WTC11 (cell line): ENCODE measurements at regions not wholly inside any gene's neighbourhood (a gene's known extent, or its start where the extent isn't known, plus 50 kb on each side); places are given as distances from the start of the nearest gene placed in this dataset.

Source experiments
- ATAC-seq: fragments of 200-7000 bp; cut with Tn5 transposase; 2 replicates; pipeline ENCODE4 v1.10.0; 2021; ENCODE audit warnings: mild to moderate bottlenecking, moderate library complexity
- CTCF ChIA-PET: fragments of 300-600 bp; sonication (Branson Sonifier 250); formaldehyde crosslinking; loops from one replicate; lab custom pipeline; 2021; ENCODE audit warnings: antibody characterized with exemption; lab: Charles Lee
- POLR2A ChIA-PET: fragments of 350-600 bp; sonication (Branson Sonifier 250); formaldehyde crosslinking; loops from one replicate; lab custom pipeline; 2021; ENCODE audit warnings: antibody characterized with exemption; lab: Charles Lee
- DNase-seq: peaks from one replicate; pipeline ENCODE4 v3.0.0; 2021; ENCODE audit warnings: low spot score
- H3K27ac Mint-ChIP-seq: 2 replicates; pipeline ENCODE4 v1.8.0; 2021; ENCODE audit warnings: mixed read lengths
- H3K27me3 Mint-ChIP-seq: 2 replicates; pipeline ENCODE4 v1.8.0; 2021; ENCODE audit warnings: low read depth, mild to moderate bottlenecking, moderate library complexity, mixed read lengths
- H3K36me3 Mint-ChIP-seq: 2 replicates; pipeline ENCODE4 v1.8.0; 2021; ENCODE audit warnings: mixed read lengths
- H3K4me1 Mint-ChIP-seq: 2 replicates; pipeline ENCODE4 v1.8.0; 2022; ENCODE audit warnings: mixed read lengths
- H3K4me3 Mint-ChIP-seq: 2 replicates; pipeline ENCODE4 v1.8.0; 2021; ENCODE audit warnings: mild to moderate bottlenecking, moderate library complexity, mixed read lengths
- H3K9me3 Mint-ChIP-seq: 2 replicates; pipeline ENCODE4 v1.8.0; 2021; ENCODE audit warnings: mixed read lengths
- E2F1 ChIP-seq: sonication (generic); formaldehyde crosslinking; IDR thresholded peaks from 2 replicates; pipeline ENCODE4 v1.8.0; 2022; ENCODE audit warnings: mild to moderate bottlenecking, missing genetic modification reagents
- ELF4 ChIP-seq: sonication (generic); formaldehyde crosslinking; IDR thresholded peaks from 2 replicates; pipeline ENCODE4 v1.8.1; 2022; ENCODE audit warnings: low read depth, mild to moderate bottlenecking, moderate library complexity, missing genetic modification reagents
- ERG ChIP-seq: fragments of 250-450 bp; sonication (Bioruptor Pico); IDR thresholded peaks from 2 replicates; pipeline ENCODE4 v1.8.0; 2021; ENCODE audit warnings: mild to moderate bottlenecking
- FOXP1 ChIP-seq: sonication (generic); formaldehyde crosslinking; IDR thresholded peaks from 2 replicates; pipeline ENCODE4 v1.8.0; 2022; ENCODE audit warnings: missing genetic modification reagents, mild to moderate bottlenecking, moderate library complexity, borderline replicate concordance
- GABPB1 ChIP-seq: sonication (generic); formaldehyde crosslinking; IDR thresholded peaks from 2 replicates; pipeline ENCODE4 v1.8.1; 2023; ENCODE audit warnings: mild to moderate bottlenecking, missing genetic modification reagents
- GRHL2 ChIP-seq: fragments of 250-450 bp; sonication (Bioruptor Pico); IDR thresholded peaks from 2 replicates; pipeline ENCODE4 v1.8.0; 2022; ENCODE audit warnings: mild to moderate bottlenecking, moderate library complexity; ENCODE audit not compliant: insufficient replicate concordance, severe bottlenecking
- HMGXB4 ChIP-seq: sonication (generic); formaldehyde crosslinking; IDR thresholded peaks from 2 replicates; pipeline ENCODE4 v1.8.1; 2023; ENCODE audit warnings: mild to moderate bottlenecking, moderate library complexity, missing genetic modification reagents
- MLX ChIP-seq: sonication (generic); formaldehyde crosslinking; IDR thresholded peaks from 2 replicates; pipeline ENCODE4 v1.8.1; 2023; ENCODE audit warnings: mild to moderate bottlenecking, missing genetic modification reagents, moderate library complexity
- PREB ChIP-seq: sonication (generic); formaldehyde crosslinking; IDR thresholded peaks from 2 replicates; pipeline ENCODE4 v1.8.1; 2022; ENCODE audit warnings: mild to moderate bottlenecking, missing genetic modification reagents, moderate library complexity, borderline replicate concordance
- RELA ChIP-seq: sonication (generic); formaldehyde crosslinking; IDR thresholded peaks from 2 replicates; pipeline ENCODE4 v1.8.1; 2022; ENCODE audit warnings: missing genetic modification reagents, mild to moderate bottlenecking, borderline replicate concordance
- SOX15 ChIP-seq: fragments of 250-450 bp; sonication (Bioruptor Pico); IDR thresholded peaks from 2 replicates; pipeline ENCODE4 v1.9.0; 2021; ENCODE audit warnings: mild to moderate bottlenecking
- ZBTB43 ChIP-seq: sonication (generic); formaldehyde crosslinking; IDR thresholded peaks from 2 replicates; pipeline ENCODE4 v1.8.1; 2023; ENCODE audit warnings: mild to moderate bottlenecking, missing genetic modification reagents
- ZMAT4 ChIP-seq: fragments of 250-450 bp; sonication (Bioruptor Pico); IDR thresholded peaks from 2 replicates; pipeline ENCODE4 v1.9.0; 2021; ENCODE audit warnings: mild to moderate bottlenecking
- ZNF219 ChIP-seq: sonication (generic); formaldehyde crosslinking; IDR thresholded peaks from 2 replicates; pipeline ENCODE4 v1.8.0; 2023; ENCODE audit warnings: missing genetic modification reagents, mild to moderate bottlenecking, borderline replicate concordance
- ZNF423 ChIP-seq: fragments of 250-450 bp; sonication (Bioruptor Pico); IDR thresholded peaks from 2 replicates; pipeline ENCODE4 v2.1.2; 2022; ENCODE audit warnings: mild to moderate bottlenecking, moderate library complexity
- ZNF512 ChIP-seq: sonication (generic); formaldehyde crosslinking; IDR thresholded peaks from 2 replicates; pipeline ENCODE4 v1.8.1; 2022; ENCODE audit warnings: missing genetic modification reagents, borderline replicate concordance
- ZSCAN18 ChIP-seq: fragments of 250-450 bp; sonication (Bioruptor Pico); IDR thresholded peaks from 2 replicates; pipeline ENCODE4 v2.1.2; 2022; ENCODE audit warnings: mild to moderate bottlenecking, moderate library complexity

GRCh38 chr14:65986041-65986440 is 500.1 kb upstream of the CCDC196 start:
- no peak for ATAC-seq
- CTCF ChIA-PET, result no interaction called here

GRCh38 chr14:65989981-65990380 is 496.2 kb upstream of the CCDC196 start:
- H3K4me3 Mint-ChIP-seq, result no peak overlapping the region
- ChIA-PET POLR2A (interaction anchor here (0.6 kb wide), 1 partner anchor 1723 kb away, joined by 3 read pairs; no protein-coding TSS in a partner anchor), CTCF (no interaction called here)
- peaks cover 20% of the 10 kb centered on the region for H3K9me3 Mint-ChIP-seq
- ATAC-seq, result no peak
- no peaks in the 10 kb centered on the region for H3K36me3 Mint-ChIP-seq
- DNase-seq, result no peak
- H3K27me3 Mint-ChIP-seq, result no peaks in the 10 kb centered on the region
- peaks cover 17% of the 10 kb centered on the region for H3K4me1 Mint-ChIP-seq
- H3K27ac Mint-ChIP-seq, result no peak overlapping the region
- no peak for TF ChIP-seq ZNF512 (CRISPR knock-in tag)
- no peak for TF ChIP-seq RELA (CRISPR knock-in tag)
- no peak for TF ChIP-seq ZNF423
- no peak for TF ChIP-seq GABPB1
- no peak for TF ChIP-seq E2F1 (CRISPR knock-in tag)
- no peak for TF ChIP-seq PREB (CRISPR knock-in tag)

More at GRCh38 chr14:65986041-65986440, 500.1 kb upstream of the CCDC196 start:
- POLR2A ChIA-PET, result no interaction called here
- TF ChIP-seq MLX (CRISPR knock-in tag) (no peak), ELF4 (no peak), ZNF219 (CRISPR knock-in tag) (no peak)
- TF ChIP-seq, all 79 proteins: peak for 0
- Mint-ChIP-seq H3K4me3 (no peak overlapping the region), H3K4me1 (0 out of 2 replicates have a peak, but pooled peaks cover 4% of the 10 kb centered on the region), H3K9me3 (peaks cover 22% of the 10 kb centered on the region), H3K36me3 (no peaks in the 10 kb centered on the region), H3K27ac (no peak overlapping the region), H3K27me3 (no peaks in the 10 kb centered on the region)
- DNase-seq, result no peak

- no peaks in the 10 kb centered on the region for H3K27me3 Mint-ChIP-seq
- CTCF ChIA-PET, result no interaction called here
- H3K27ac Mint-ChIP-seq, result no peak overlapping the region
- DNase-seq (no peak), ATAC-seq (no peak)
- H3K9me3 Mint-ChIP-seq, result peaks cover 22% of the 10 kb centered on the region
- POLR2A ChIA-PET, result no interaction called here
- H3K4me3 Mint-ChIP-seq, result no peak overlapping the region
- peaks cover 7% of the 10 kb centered on the region; the same call in 1 of the 2 replicates for H3K36me3 Mint-ChIP-seq
- peaks cover 17% of the 10 kb centered on the region for H3K4me1 Mint-ChIP-seq
- TF ChIP-seq ZMAT4 (CRISPR knock-in tag), result no peak
- no peak for TF ChIP-seq ZSCAN18 (CRISPR knock-in tag)
- no peak for TF ChIP-seq ERG (CRISPR knock-in tag)
- TF ChIP-seq SOX15 (CRISPR knock-in tag), result no peak
- TF ChIP-seq ZBTB43 (CRISPR knock-in tag), result no peak
- no peak for TF ChIP-seq GRHL2
- no peak for TF ChIP-seq RELA (CRISPR knock-in tag)
- TF ChIP-seq FOXP1 (CRISPR knock-in tag), result no peak
- no peak for TF ChIP-seq HMGXB4 (CRISPR knock-in tag)
- no peak for TF ChIP-seq ZNF423
These were observed 495.1 kb upstream of the CCDC196 start for GRCh38 chr14:65991104-65991503.
